ENCODE measurements at regions not wholly inside any gene's neighbourhood (a gene's known extent, or its start where the extent isn't known, plus 50 kb on each side); places are given as distances from the start of the nearest gene placed in this dataset.

DNA sequence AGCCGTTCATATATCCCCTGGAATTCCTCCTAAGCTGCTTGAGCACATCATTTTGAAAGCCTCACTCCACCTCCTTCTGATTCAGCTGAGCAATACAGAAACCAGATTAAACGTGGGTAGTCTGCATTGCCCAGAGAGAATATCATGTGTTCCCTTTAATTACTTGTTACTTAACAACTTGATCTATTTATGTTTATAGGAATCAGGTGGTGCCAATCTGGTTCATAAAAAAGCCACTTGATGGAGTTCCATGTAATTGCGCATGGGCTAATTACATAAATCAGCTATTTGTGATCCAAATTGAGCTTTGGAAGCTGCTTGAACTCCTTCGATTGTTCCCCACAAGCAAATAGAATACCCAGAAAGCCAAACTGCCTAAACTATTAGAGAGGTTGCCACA, 114.7 kb upstream of the ADCY1 start:
- Histone ChIP-seq H2BK20ac (ENCODE audit: low read depth, low read length) (no peak overlapping the region), H3K4me3 (ENCODE audit: insufficient read depth, low read depth, low read length) (no peak overlapping the region), H3K4me2 (ENCODE audit: low read depth, low read length) (no peak overlapping the region), H2AK9ac (replicated peaks; ENCODE audit: low read depth, low read length, poor library complexity) (no peak overlapping the region), H4K91ac (ENCODE audit: insufficient read depth, low read depth, low read length) (no peak overlapping the region), H3K36me3 (ENCODE audit: control insufficient read depth, insufficient read depth, low read length) (no peaks in the 10 kb centered on the region), H3K27ac (ENCODE audit: insufficient read depth, low read length) (no peak overlapping the region), H3K14ac (replicated peaks; ENCODE audit: low read depth, low read length) (no peak overlapping the region), H3K27me3 (ENCODE audit: control insufficient read depth, insufficient read depth, low read length) (peaks cover 3% of the 10 kb centered on the region; the same call in 1 of the 2 replicates), H2BK5ac (ENCODE audit: low read depth, low read length, poor library complexity, severe bottlenecking) (no peak overlapping the region), H4K20me1 (ENCODE audit: insufficient read depth, low read length) (no peaks in the 10 kb centered on the region), H3K9me3 (ENCODE audit: control insufficient read depth, insufficient read depth, low read length) (no peaks in the 10 kb centered on the region), H3K18ac (ENCODE audit: low read depth, low read length) (no peak overlapping the region), H4K5ac (ENCODE audit: low read depth, low read length) (no peak overlapping the region), H3K4me1 (ENCODE audit: control insufficient read depth, insufficient read depth, low read length) (no peaks in the 10 kb centered on the region), H4K8ac (ENCODE audit: low read depth in 2 of 2, low read length in 2 of 2) (no peak overlapping the region), H2BK120ac (ENCODE audit: low read depth, low read length) (no peak overlapping the region), H3K56ac (ENCODE audit: extremely low read depth, insufficient read depth, low read length) (no peak overlapping the region), H2BK15ac (ENCODE audit: low read depth, low read length) (no peak overlapping the region), H3K9me1 (ENCODE audit: insufficient read depth, low read length) (no peaks in the 10 kb centered on the region), H2AK5ac (ENCODE audit: low read depth, low read length) (no peak overlapping the region), H3K4ac (ENCODE audit: low read depth, low read length) (no peak overlapping the region), H2AFZ (replicated peaks; ENCODE audit: low read length, poor library complexity) (no peak overlapping the region), H3K23ac (ENCODE audit: low read depth, low read length) (no peak overlapping the region), H3K79me1 (ENCODE audit: low read depth in 1 of 2, low read length in 2 of 2) (no peaks in the 10 kb centered on the region), H3K9ac (ENCODE audit: low read depth, low read length) (no peak overlapping the region)
- CTCF ChIA-PET, result no interaction called here
- no peak for ATAC-seq (ENCODE audit: low read depth)
- no peak for DNase-seq
- no TSS peak for BruUV-seq (replicated peaks)
- TF ChIP-seq, protein P1, sequence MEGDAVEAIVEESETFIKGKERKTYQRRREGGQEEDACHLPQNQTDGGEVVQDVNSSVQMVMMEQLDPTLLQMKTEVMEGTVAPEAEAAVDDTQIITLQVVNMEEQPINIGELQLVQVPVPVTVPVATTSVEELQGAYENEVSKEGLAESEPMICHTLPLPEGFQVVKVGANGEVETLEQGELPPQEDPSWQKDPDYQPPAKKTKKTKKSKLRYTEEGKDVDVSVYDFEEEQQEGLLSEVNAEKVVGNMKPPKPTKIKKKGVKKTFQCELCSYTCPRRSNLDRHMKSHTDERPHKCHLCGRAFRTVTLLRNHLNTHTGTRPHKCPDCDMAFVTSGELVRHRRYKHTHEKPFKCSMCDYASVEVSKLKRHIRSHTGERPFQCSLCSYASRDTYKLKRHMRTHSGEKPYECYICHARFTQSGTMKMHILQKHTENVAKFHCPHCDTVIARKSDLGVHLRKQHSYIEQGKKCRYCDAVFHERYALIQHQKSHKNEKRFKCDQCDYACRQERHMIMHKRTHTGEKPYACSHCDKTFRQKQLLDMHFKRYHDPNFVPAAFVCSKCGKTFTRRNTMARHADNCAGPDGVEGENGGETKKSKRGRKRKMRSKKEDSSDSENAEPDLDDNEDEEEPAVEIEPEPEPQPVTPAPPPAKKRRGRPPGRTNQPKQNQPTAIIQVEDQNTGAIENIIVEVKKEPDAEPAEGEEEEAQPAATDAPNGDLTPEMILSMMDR (conservative IDR thresholded peaks at IDR 0.05; ENCODE audit: low read depth, low read length), result no peak
- in situ Hi-C loops (cut with MboI; ENCODE audit: low sequenced_read_pairs) (no loop called here), intact Hi-C loops (cut with micrococcal nuclease) (no loop called here), dilution Hi-C loops (cut with HindIII; ENCODE audit: low sequenced_read_pairs, unreplicated experiment) (no loop called here)
- POLR2A ChIA-PET (ENCODE audit: unreplicated experiment), result no interaction called here
- 67% methylated on average over 1 of the region's 4 CpGs; no CpG with 5 or more reads in 1 of the 2 experiments for WGBS, 2 experiments (ENCODE audit: extremely low coverage in 2 of 2, insufficient read length in 1 of 2)
